Parathyroid adenoma (tissue), 2 donors: ENCODE measurements at regions not wholly inside any gene's neighbourhood (a gene's known extent, or its start where the extent isn't known, plus 50 kb on each side); places are given as distances from the start of the nearest gene placed in this dataset.

Experiments
- H2AFZ ChIP-seq: fragments of 300-600 bp; sonication (generic); one replicate; pipeline ENCODE4 v1.7.0; 2017; ENCODE audit warnings: antibody characterized with exemption, mild to moderate bottlenecking
- H3K27ac ChIP-seq: fragments of 300-600 bp; sonication (generic); one replicate; pipeline ENCODE4 v1.7.0; 2017
- H3K27me3 ChIP-seq: fragments of 300-600 bp; sonication (generic); one replicate; pipeline ENCODE4 v1.7.0; 2017; ENCODE audit warnings: low read length; ENCODE audit not compliant: control insufficient read depth, insufficient read depth
- H3K36me3 ChIP-seq: fragments of 300-600 bp; sonication (generic); one replicate; pipeline ENCODE4 v1.7.0; 2017; ENCODE audit warnings: low read length; ENCODE audit not compliant: control insufficient read depth, insufficient read depth
- H3K4me1 ChIP-seq: fragments of 300-600 bp; sonication (generic); one replicate; pipeline ENCODE4 v1.7.0; 2017; ENCODE audit warnings: control low read depth
- H3K4me2 ChIP-seq: fragments of 300-600 bp; sonication (generic); one replicate; pipeline ENCODE4 v1.7.0; 2017; ENCODE audit warnings: low read length
- H3K4me3 ChIP-seq: fragments of 300-600 bp; sonication (generic); one replicate; pipeline ENCODE4 v1.7.0; 2017; ENCODE audit warnings: low read depth, low read length
- H3K79me2 ChIP-seq: fragments of 300-600 bp; sonication (generic); one replicate; pipeline ENCODE4 v1.7.0; 2017; ENCODE audit warnings: control low read depth
- H3K9ac ChIP-seq: fragments of 300-600 bp; sonication (generic); one replicate; pipeline ENCODE4 v1.7.0; 2017; ENCODE audit warnings: mild to moderate bottlenecking
- H3K9me3 ChIP-seq: fragments of 300-600 bp; sonication (generic); one replicate; pipeline ENCODE4 v1.7.0; 2017; ENCODE audit warnings: low read length; ENCODE audit not compliant: control insufficient read depth
- CTCF ChIP-seq: fragments of 300-600 bp; sonication (generic); IDR thresholded peaks from one replicate; pipeline ENCODE4 v1.7.0; 2017; ENCODE audit warnings: antibody characterized with exemption, mild to moderate bottlenecking
- donor health status: primary hyperparathyroidism.

GRCh38 chr16:6160871-6161270 lies 1063.3 kb upstream of the EEF2KMT start:
- Histone ChIP-seq H3K9ac (no peak overlapping the region), H3K36me3 (no peaks in the 10 kb centered on the region), H3K4me1 (peaks cover 3% of the 10 kb centered on the region), H3K27me3 (no peaks in the 10 kb centered on the region), H3K27ac (no peak overlapping the region), H3K9me3 (no peaks in the 10 kb centered on the region), H3K4me3 (no peak overlapping the region), H2AFZ (no peak overlapping the region), H3K79me2 (no peaks in the 10 kb centered on the region), H3K4me2 (no peak overlapping the region)
- TF ChIP-seq CTCF = no peak

GRCh38 chr16:6160303-6160702 lies 1062.7 kb upstream of the EEF2KMT start:
- H3K36me3 ChIP-seq = no peaks in the 10 kb centered on the region
- no peaks in the 10 kb centered on the region for H3K27me3 ChIP-seq
- H3K4me3 ChIP-seq = no peak overlapping the region
- H3K27ac ChIP-seq = no peak overlapping the region
- H2AFZ ChIP-seq = no peak overlapping the region
- H3K9ac ChIP-seq = no peak overlapping the region
- H3K4me1 ChIP-seq = no peaks in the 10 kb centered on the region
- no peak for TF ChIP-seq CTCF
- no peaks in the 10 kb centered on the region for H3K79me2 ChIP-seq
- no peak overlapping the region for H3K4me2 ChIP-seq
- no peaks in the 10 kb centered on the region for H3K9me3 ChIP-seq

GRCh38 chr16:6157806-6158205 lies 1060.2 kb upstream of the EEF2KMT start:
- TF ChIP-seq CTCF = no peak
- no peak overlapping the region for H3K27ac ChIP-seq

GRCh38 chr16:6155271-6155670 lies 1057.7 kb upstream of the EEF2KMT start:
- Histone ChIP-seq H2AFZ (no peak overlapping the region), H3K9ac (no peak overlapping the region), H3K27ac (no peak overlapping the region), H3K4me1 (no peaks in the 10 kb centered on the region), H3K4me3 (no peak overlapping the region), H3K36me3 (no peaks in the 10 kb centered on the region), H3K4me2 (no peak overlapping the region), H3K9me3 (no peaks in the 10 kb centered on the region), H3K27me3 (no peaks in the 10 kb centered on the region), H3K79me2 (no peaks in the 10 kb centered on the region)
- no peak for TF ChIP-seq CTCF

More at GRCh38 chr16:6157806-6158205, 1060.2 kb upstream of the EEF2KMT start:
- Histone ChIP-seq H3K4me1 (no peaks in the 10 kb centered on the region), H3K36me3 (no peaks in the 10 kb centered on the region), H2AFZ (no peak overlapping the region), H3K79me2 (no peaks in the 10 kb centered on the region), H3K27me3 (no peaks in the 10 kb centered on the region), H3K9ac (no peak overlapping the region), H3K4me2 (no peak overlapping the region), H3K4me3 (no peak overlapping the region), H3K9me3 (no peaks in the 10 kb centered on the region)

- H3K27ac ChIP-seq = no peak overlapping the region
- H3K9me3 ChIP-seq = no peaks in the 10 kb centered on the region
- no peaks in the 10 kb centered on the region for H3K27me3 ChIP-seq
- H3K4me1 ChIP-seq = no peaks in the 10 kb centered on the region
- no peak for TF ChIP-seq CTCF
- no peak overlapping the region for H2AFZ ChIP-seq
- H3K4me3 ChIP-seq = no peak overlapping the region
- no peaks in the 10 kb centered on the region for H3K36me3 ChIP-seq
- H3K9ac ChIP-seq = no peak overlapping the region
- no peaks in the 10 kb centered on the region for H3K79me2 ChIP-seq
- H3K4me2 ChIP-seq = no peak overlapping the region
These were observed 1056.3 kb upstream of the EEF2KMT start for GRCh38 chr16:6153901-6154300.
